ENCODE measurements at regions not wholly inside any gene's neighbourhood (a gene's known extent, or its start where the extent isn't known, plus 50 kb on each side); places are given as distances from the start of the nearest gene placed in this dataset.

- H3K4me3 Mint-ChIP-seq, result no peak overlapping the region
- H3K9me3 Mint-ChIP-seq (ENCODE audit: low read depth), result no peaks in the 10 kb centered on the region
- H3K4me1 Mint-ChIP-seq (ENCODE audit: low read depth), result peaks cover 13% of the 10 kb centered on the region
- H3K36me3 Mint-ChIP-seq, result no peaks in the 10 kb centered on the region
- H3K27ac Mint-ChIP-seq, result no peak overlapping the region
- no peaks in the 10 kb centered on the region for H3K27me3 Mint-ChIP-seq
Observed at GRCh38 chr6:137352859-137353258, 133.7 kb upstream of the IFNGR1 start.

- Mint-ChIP-seq H3K4me1 (ENCODE audit: low read depth) (peaks cover 13% of the 10 kb centered on the region), H3K36me3 (no peaks in the 10 kb centered on the region), H3K4me3 (no peak overlapping the region), H3K9me3 (ENCODE audit: low read depth) (no peaks in the 10 kb centered on the region), H3K27ac (no peak overlapping the region), H3K27me3 (no peaks in the 10 kb centered on the region)
Observed at GRCh38 chr6:137351890-137352289, 132.7 kb upstream of the IFNGR1 start.

- Mint-ChIP-seq H3K27me3 (no peaks in the 10 kb centered on the region), H3K4me3 (no peak overlapping the region), H3K9me3 (ENCODE audit: low read depth) (no peaks in the 10 kb centered on the region), H3K27ac (no peak overlapping the region), H3K36me3 (no peaks in the 10 kb centered on the region), H3K4me1 (ENCODE audit: low read depth) (peaks cover 13% of the 10 kb centered on the region)
Observed at GRCh38 chr6:137350857-137351256, 131.7 kb upstream of the IFNGR1 start.

GRCh38 chr6:137349856-137350830, 131.0 kb upstream of the IFNGR1 start:
- Mint-ChIP-seq H3K27me3 (no peaks in the 10 kb centered on the region), H3K4me3 (no peak overlapping the region), H3K27ac (no peak overlapping the region), H3K36me3 (no peaks in the 10 kb centered on the region), H3K9me3 (ENCODE audit: low read depth) (no peaks in the 10 kb centered on the region), H3K4me1 (ENCODE audit: low read depth) (peaks cover 13% of the 10 kb centered on the region)

- Mint-ChIP-seq H3K9me3 (ENCODE audit: low read depth) (no peaks in the 10 kb centered on the region), H3K36me3 (no peaks in the 10 kb centered on the region), H3K4me1 (ENCODE audit: low read depth) (peaks cover 11% of the 10 kb centered on the region), H3K4me3 (no peak overlapping the region), H3K27ac (no peak overlapping the region), H3K27me3 (no peaks in the 10 kb centered on the region)
Observed at GRCh38 chr6:137348777-137349176, 129.6 kb upstream of the IFNGR1 start.

GRCh38 chr6:137343241-137343640, 124.1 kb upstream of the IFNGR1 start:
- no peak overlapping the region for H3K27ac Mint-ChIP-seq

GRCh38 chr6:137342607-137343190, 123.5 kb upstream of the IFNGR1 start:
- H3K4me3 Mint-ChIP-seq, result peak overlapping the region; percentile 84
- no peak overlapping the region for H3K27ac Mint-ChIP-seq

More at GRCh38 chr6:137343241-137343640, 124.1 kb upstream of the IFNGR1 start:
- H3K27me3 Mint-ChIP-seq, result no peaks in the 10 kb centered on the region
- no peaks in the 10 kb centered on the region for H3K9me3 Mint-ChIP-seq (ENCODE audit: low read depth)
- H3K4me3 Mint-ChIP-seq, result peak overlapping the region; percentile 84
- H3K36me3 Mint-ChIP-seq, result no peaks in the 10 kb centered on the region
- H3K4me1 Mint-ChIP-seq (ENCODE audit: low read depth), result peaks cover 10% of the 10 kb centered on the region

GRCh38 chr6:137341681-137342195, 122.6 kb upstream of the IFNGR1 start:
- Mint-ChIP-seq H3K4me1 (ENCODE audit: low read depth) (peaks cover 10% of the 10 kb centered on the region), H3K4me3 (peak overlapping the region; percentile 48), H3K36me3 (no peaks in the 10 kb centered on the region), H3K27me3 (peaks cover under 1% of the 10 kb centered on the region), H3K27ac (no peak overlapping the region), H3K9me3 (ENCODE audit: low read depth) (no peaks in the 10 kb centered on the region)

More at GRCh38 chr6:137342607-137343190, 123.5 kb upstream of the IFNGR1 start:
- no peaks in the 10 kb centered on the region for H3K27me3 Mint-ChIP-seq
- no peaks in the 10 kb centered on the region for H3K36me3 Mint-ChIP-seq
- no peaks in the 10 kb centered on the region for H3K9me3 Mint-ChIP-seq (ENCODE audit: low read depth)
- peaks cover 10% of the 10 kb centered on the region for H3K4me1 Mint-ChIP-seq (ENCODE audit: low read depth)

- H3K9me3 Mint-ChIP-seq (ENCODE audit: low read depth), result no peaks in the 10 kb centered on the region
- H3K27me3 Mint-ChIP-seq, result peaks cover 4% of the 10 kb centered on the region
- H3K4me3 Mint-ChIP-seq, result no peak overlapping the region
Observed at GRCh38 chr6:137339929-137340559, 120.9 kb upstream of the IFNGR1 start.

GRCh38 chr6:137334884-137335283, 115.7 kb upstream of the IFNGR1 start:
- Mint-ChIP-seq H3K9me3 (ENCODE audit: low read depth) (no peaks in the 10 kb centered on the region), H3K36me3 (no peaks in the 10 kb centered on the region), H3K27ac (no peak overlapping the region), H3K4me1 (ENCODE audit: low read depth) (no peaks in the 10 kb centered on the region), H3K4me3 (no peak overlapping the region), H3K27me3 (peaks cover 7% of the 10 kb centered on the region)

More at GRCh38 chr6:137339929-137340559, 120.9 kb upstream of the IFNGR1 start:
- Mint-ChIP-seq H3K27ac (no peak overlapping the region), H3K4me1 (ENCODE audit: low read depth) (peaks cover 10% of the 10 kb centered on the region), H3K36me3 (no peaks in the 10 kb centered on the region)

GRCh38 chr6:137334094-137334493, 114.9 kb upstream of the IFNGR1 start:
- Mint-ChIP-seq H3K4me1 (ENCODE audit: low read depth) (no peaks in the 10 kb centered on the region), H3K36me3 (no peaks in the 10 kb centered on the region), H3K9me3 (ENCODE audit: low read depth) (no peaks in the 10 kb centered on the region), H3K27me3 (peaks cover 7% of the 10 kb centered on the region), H3K4me3 (no peak overlapping the region), H3K27ac (no peak overlapping the region)

GRCh38 chr6:137332637-137333280, 113.6 kb upstream of the IFNGR1 start:
- no peaks in the 10 kb centered on the region for H3K36me3 Mint-ChIP-seq

GRCh38 chr6:137323860-137324259, 104.7 kb upstream of the IFNGR1 start:
- H3K9me3 Mint-ChIP-seq (ENCODE audit: low read depth), result no peaks in the 10 kb centered on the region
- H3K4me3 Mint-ChIP-seq, result no peak overlapping the region
- H3K27ac Mint-ChIP-seq, result no peak overlapping the region
- no peaks in the 10 kb centered on the region for H3K36me3 Mint-ChIP-seq
- no peaks in the 10 kb centered on the region for H3K4me1 Mint-ChIP-seq (ENCODE audit: low read depth)
- peaks cover 2% of the 10 kb centered on the region for H3K27me3 Mint-ChIP-seq

More at GRCh38 chr6:137332637-137333280, 113.6 kb upstream of the IFNGR1 start:
- Mint-ChIP-seq H3K4me1 (ENCODE audit: low read depth) (no peaks in the 10 kb centered on the region), H3K27ac (no peak overlapping the region), H3K9me3 (ENCODE audit: low read depth) (no peaks in the 10 kb centered on the region), H3K27me3 (peaks cover 7% of the 10 kb centered on the region), H3K4me3 (no peak overlapping the region)

- Mint-ChIP-seq H3K27me3 (peaks cover 2% of the 10 kb centered on the region), H3K9me3 (ENCODE audit: low read depth) (no peaks in the 10 kb centered on the region), H3K4me3 (no peak overlapping the region), H3K36me3 (no peaks in the 10 kb centered on the region), H3K4me1 (ENCODE audit: low read depth) (no peaks in the 10 kb centered on the region), H3K27ac (no peak overlapping the region)
Observed at GRCh38 chr6:137320271-137320670, 101.1 kb upstream of the IFNGR1 start.
